Fibroblast of villous mesenchyme (primary cell): ENCODE measurements at regions not wholly inside any gene's neighbourhood (a gene's known extent, or its start where the extent isn't known, plus 50 kb on each side); places are given as distances from the start of the nearest gene placed in this dataset.

Experiments
- DNase-seq: peaks from one replicate; pipeline ENCODE4 v3.0.0-alpha.2; 2010; ENCODE audit warnings: low read depth
- H3K4me3 ChIP-seq: 2 replicates; pipeline ENCODE4 v1.5.1; 2011; ENCODE audit warnings: low read depth, mild to moderate bottlenecking, low read length
- TF ChIP-seq, protein P1 (sequence below): IDR thresholded peaks from 2 replicates; pipeline ENCODE4 v1.5.1; 2012; ENCODE audit warnings: low read depth, mild to moderate bottlenecking, low read length; ENCODE audit not compliant: insufficient read depth

- TF ChIP-seq, protein P1, sequence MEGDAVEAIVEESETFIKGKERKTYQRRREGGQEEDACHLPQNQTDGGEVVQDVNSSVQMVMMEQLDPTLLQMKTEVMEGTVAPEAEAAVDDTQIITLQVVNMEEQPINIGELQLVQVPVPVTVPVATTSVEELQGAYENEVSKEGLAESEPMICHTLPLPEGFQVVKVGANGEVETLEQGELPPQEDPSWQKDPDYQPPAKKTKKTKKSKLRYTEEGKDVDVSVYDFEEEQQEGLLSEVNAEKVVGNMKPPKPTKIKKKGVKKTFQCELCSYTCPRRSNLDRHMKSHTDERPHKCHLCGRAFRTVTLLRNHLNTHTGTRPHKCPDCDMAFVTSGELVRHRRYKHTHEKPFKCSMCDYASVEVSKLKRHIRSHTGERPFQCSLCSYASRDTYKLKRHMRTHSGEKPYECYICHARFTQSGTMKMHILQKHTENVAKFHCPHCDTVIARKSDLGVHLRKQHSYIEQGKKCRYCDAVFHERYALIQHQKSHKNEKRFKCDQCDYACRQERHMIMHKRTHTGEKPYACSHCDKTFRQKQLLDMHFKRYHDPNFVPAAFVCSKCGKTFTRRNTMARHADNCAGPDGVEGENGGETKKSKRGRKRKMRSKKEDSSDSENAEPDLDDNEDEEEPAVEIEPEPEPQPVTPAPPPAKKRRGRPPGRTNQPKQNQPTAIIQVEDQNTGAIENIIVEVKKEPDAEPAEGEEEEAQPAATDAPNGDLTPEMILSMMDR, result no peak
- no peak for DNase-seq
- no peak overlapping the region for H3K4me3 ChIP-seq
Observed at GRCh38 chr13:38473305-38473704, 123.7 kb downstream of the UFM1 start.

DNA sequence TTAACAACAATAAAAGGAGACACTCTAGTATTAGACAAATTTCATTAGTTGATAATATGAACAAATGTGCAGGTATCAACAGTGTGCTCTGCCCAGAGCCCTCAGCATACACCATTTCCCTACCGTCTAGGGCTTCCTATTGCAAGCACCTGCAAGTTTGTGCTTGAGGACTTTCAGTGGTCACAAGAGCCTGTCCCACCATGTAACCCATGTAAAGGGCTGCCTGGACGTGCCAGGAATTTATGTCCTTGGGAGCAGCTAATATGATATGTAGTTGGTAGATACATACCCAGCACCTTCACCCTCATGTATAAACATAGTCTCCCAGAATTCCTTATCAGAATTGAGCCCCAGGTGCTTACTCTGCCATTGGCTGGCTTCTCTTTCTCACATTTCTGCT lies 128.0 kb downstream of the UFM1 start:
- TF ChIP-seq, protein P1, result no peak
- DNase-seq, result no peak
- no peak overlapping the region for H3K4me3 ChIP-seq

GRCh38 chr13:38483623-38484022 lies 134.0 kb downstream of the UFM1 start:
- no peak overlapping the region for H3K4me3 ChIP-seq
- TF ChIP-seq, protein P1, result no peak
- DNase-seq, result no peak

GRCh38 chr13:38490657-38491056 lies 141.0 kb downstream of the UFM1 start:
- TF ChIP-seq, protein P1, result no peak
- no peak for DNase-seq
- H3K4me3 ChIP-seq, result no peak overlapping the region

DNA sequence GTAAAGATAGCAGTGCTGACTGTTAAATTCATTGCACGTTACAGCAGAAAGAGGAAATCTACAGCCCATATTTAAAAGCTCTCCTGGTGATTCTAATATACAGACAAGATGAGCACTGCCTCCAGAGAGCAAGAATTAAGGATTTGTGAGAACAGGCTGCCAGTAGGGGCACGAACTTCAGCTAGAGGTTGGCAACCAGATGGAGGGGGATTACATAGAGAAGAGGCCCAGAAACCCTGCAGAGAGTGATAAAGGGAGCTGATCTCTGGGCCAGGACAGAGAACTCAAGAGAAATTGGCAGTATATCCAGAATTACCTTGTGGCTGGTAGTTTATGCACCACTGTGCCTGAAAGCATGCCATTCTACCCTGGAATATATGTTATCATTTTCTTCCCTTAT lies 144.8 kb downstream of the UFM1 start:
- H3K4me3 ChIP-seq, result no peak overlapping the region
- TF ChIP-seq, protein P1, result no peak
- no peak for DNase-seq

DNA sequence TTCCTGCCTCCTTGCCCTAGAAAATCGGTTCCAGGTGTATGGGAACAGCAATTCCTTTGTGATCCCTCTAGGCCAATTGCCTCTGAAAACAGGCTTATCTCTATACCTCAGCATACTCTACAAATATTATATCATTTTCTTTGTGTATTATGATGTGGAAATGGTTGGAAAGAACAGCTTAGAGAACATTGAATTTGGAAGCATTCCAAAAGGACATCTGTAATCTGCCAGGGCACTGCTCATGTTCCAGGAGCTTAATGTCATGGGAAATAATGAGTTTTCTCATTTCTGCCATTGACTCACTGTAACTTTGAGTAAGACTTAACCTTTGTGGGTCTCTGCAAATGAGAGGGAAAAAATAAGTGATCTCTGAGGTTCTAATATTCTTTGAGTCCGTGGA lies 147.3 kb downstream of the UFM1 start:
- TF ChIP-seq, protein P1, result no peak
- no peak overlapping the region for H3K4me3 ChIP-seq
- DNase-seq, result no peak

- H3K4me3 ChIP-seq, result no peak overlapping the region
- TF ChIP-seq, protein P1, result no peak
- no peak for DNase-seq
Observed at GRCh38 chr13:38498271-38498670, 148.6 kb downstream of the UFM1 start.
